HCT116 (cell line): ENCODE measurements at regions not wholly inside any gene's neighbourhood (a gene's known extent, or its start where the extent isn't known, plus 50 kb on each side); places are given as distances from the start of the nearest gene placed in this dataset.

ENCODE experiments used
- CTCF ChIP-seq, 3 experiments: fragments of 200-600 bp in 1 of 3; sonication (generic) in 1 of 3; IDR thresholded peaks in 2 of 3; conservative IDR thresholded peaks in 1 of 3; 2 replicates each; pipeline ENCODE4 v1.5.1; 2012 to 2017; ENCODE audit warnings: low read depth in 2 of 3, low read length in 2 of 3, antibody characterized with exemption in 1 of 3, borderline replicate concordance in 1 of 3, control low read depth in 1 of 3, mild to moderate bottlenecking in 1 of 3, mixed read lengths in 1 of 3, mixed run types in 1 of 3, moderate library complexity in 1 of 3; ENCODE audit not compliant: insufficient read depth in 1 of 3
- EZH2 ChIP-seq: fragments of 200-600 bp; sonication (generic); IDR thresholded peaks from 2 replicates; pipeline ENCODE4 v1.6.1; 2017; ENCODE audit warnings: antibody characterized with exemption, mixed run types
- POLR2A ChIP-seq: IDR thresholded peaks from 2 replicates; pipeline ENCODE4 v1.7.0; 2011; ENCODE audit warnings: borderline replicate concordance; ENCODE audit not compliant: insufficient read depth, insufficient read length; ENCODE audit errors: extremely low read depth
- POLR2AphosphoS5 ChIP-seq: IDR thresholded peaks from 2 replicates; pipeline ENCODE4 v1.6.1; 2011; ENCODE audit warnings: mild to moderate bottlenecking, low read depth, low read length, moderate library complexity
- YY1 ChIP-seq: IDR thresholded peaks from 2 replicates; pipeline ENCODE4 v1.6.1; 2011; ENCODE audit warnings: low read length, low read depth, moderate library complexity, mild to moderate bottlenecking; ENCODE audit not compliant: insufficient replicate concordance; ENCODE audit errors: extremely low read depth

GRCh38 chrX:149205937-149206336, 299.2 kb downstream of the IDS start:
- no peak for TF ChIP-seq POLR2A
- TF ChIP-seq POLR2AphosphoS5 = no peak
- TF ChIP-seq YY1 = no peak
- TF ChIP-seq CTCF (IDR thresholded peaks at IDR 0.05 in 2 of 3, conservative IDR thresholded peaks at IDR 0.05 in 1 of 3; ENCODE audit: borderline replicate concordance in 1 of 3, insufficient read depth in 1 of 3, low read depth in 2 of 3, low read length in 2 of 3) = no peak
- no peak for TF ChIP-seq EZH2
